Activated CD4-positive, alpha-beta T cell treated with anti-CD3 and anti-CD28 coated beads for 4 hours (primary cell): ENCODE measurements at regions not wholly inside any gene's neighbourhood (a gene's known extent, or its start where the extent isn't known, plus 50 kb on each side); places are given as distances from the start of the nearest gene placed in this dataset.
"Not testable (repeated sequence)": the region's sequence is repeated elsewhere in the genome, so short reads cannot be mapped to it uniquely, and the experiment has no call there.

Experiments used
- DNase-seq, 2 donors: peaks; one replicate each; pipeline ENCODE4 v3.0.0-alpha.2; 2020

DNA sequence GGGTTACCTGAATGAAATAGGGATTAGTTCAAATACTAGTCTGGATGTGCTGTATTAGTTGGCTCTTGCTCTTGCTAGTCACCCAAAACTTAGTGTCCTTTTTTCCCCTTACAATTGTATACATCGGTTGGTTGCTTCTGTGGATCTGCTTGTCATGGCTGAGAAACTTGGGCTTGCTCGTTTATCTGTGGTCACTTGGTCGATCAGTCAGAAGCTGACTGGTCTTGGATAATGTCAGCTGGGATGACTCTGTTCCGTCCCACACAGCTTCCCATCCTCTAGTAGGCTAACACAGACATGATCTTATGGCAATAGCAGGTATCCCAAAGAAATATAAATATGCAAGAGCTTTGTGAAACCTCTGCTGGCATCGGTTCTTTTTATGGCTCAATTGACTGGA, 807.4 kb downstream of the MAT2B start:
- no peak for DNase-seq

DNA sequence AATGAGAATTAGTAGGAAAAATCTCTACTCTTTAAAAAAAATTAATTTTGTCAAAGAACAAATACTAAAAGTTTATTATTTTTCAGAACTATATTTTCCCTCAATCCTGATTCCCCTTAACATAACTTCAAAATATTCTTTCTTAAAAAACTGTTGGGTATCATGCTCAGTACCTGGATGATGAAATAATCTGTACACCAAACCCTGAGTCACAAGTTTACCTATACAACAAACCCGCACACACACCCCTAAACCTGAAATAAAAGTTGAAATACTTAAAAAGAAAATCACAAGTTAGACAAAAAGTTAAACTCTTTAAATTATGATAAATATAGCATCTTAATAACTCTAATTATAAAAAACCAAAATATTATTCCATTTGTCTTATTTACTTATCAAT, 812.3 kb downstream of the MAT2B start:
- DNase-seq: no peak

DNA sequence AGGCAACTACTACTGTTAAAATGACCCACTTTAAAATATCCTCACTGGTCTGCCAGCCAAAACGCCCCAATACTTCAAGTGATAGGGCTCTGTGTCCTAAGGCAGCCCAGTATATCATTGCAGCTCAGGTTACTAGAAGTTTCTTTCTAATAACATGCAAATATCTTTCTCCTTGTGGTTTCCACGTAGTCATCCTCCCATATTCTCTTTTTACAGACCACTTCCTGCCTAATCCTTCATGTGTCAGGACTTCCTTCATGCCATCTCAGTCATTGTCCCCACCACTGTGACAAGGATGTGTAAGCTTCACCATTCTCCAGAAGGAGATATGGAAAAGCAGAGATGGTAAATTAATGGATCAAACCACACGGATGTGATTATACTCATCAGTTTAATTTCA, 813.7 kb downstream of the MAT2B start:
- DNase-seq: no peak

DNA sequence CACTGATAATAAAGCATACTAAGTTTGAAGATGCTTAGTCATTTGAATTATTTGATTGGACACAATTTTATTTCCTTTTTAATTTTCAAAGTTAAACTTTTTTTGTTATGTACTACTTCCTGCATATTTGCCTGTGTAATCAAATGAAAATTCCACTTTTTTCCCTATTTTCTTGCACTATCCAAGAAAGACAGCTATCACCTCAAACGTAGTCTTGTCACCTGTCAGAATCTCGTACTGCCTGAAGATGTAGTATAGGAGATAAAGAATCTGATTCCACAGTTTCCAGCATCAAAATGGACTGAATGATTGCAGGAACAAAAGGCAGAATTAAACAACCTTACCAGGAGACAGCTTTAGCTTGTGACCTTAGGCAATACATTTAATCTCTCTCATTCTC, 818.8 kb downstream of the MAT2B start:
- no peak for DNase-seq

DNA sequence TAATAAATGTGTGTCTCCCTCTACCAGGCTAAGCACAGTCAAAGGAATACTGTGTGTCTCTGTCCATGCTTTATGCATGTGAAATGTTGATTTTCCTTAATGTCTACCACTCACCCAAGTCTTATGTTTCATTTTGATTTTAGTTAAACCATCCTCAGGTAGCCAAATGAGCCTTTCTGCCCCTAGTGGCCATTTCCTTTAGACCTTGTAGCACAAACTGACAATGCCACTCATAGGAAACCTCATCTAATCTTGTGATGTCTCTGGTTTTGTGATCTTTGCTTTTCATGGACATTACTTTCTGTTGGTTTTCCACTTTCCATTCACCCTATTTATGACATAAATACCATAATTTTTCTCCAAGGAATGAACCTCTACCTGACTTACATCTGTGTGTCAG, 820.8 kb downstream of the MAT2B start:
- no peak for DNase-seq

DNA sequence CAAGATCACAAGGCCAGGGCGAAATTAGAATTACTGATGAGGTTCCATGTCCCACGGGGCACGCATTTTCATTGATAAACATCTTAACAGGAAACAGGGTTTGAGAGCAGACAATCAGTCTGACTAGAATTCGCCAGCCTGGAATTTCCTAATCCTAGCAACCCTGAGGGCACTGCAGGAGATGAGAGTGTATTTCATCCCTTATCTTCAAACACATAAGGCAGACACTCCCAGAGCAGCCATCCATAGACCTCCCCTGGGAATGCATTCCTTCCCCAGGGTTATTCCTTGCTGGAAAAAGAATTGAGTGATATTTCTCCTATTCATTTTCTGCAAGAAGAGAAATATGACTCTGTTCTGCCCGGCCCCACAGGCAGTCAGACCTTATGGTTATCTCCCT, 821.7 kb downstream of the MAT2B start:
- DNase-seq: not testable (repeated sequence)

DNA sequence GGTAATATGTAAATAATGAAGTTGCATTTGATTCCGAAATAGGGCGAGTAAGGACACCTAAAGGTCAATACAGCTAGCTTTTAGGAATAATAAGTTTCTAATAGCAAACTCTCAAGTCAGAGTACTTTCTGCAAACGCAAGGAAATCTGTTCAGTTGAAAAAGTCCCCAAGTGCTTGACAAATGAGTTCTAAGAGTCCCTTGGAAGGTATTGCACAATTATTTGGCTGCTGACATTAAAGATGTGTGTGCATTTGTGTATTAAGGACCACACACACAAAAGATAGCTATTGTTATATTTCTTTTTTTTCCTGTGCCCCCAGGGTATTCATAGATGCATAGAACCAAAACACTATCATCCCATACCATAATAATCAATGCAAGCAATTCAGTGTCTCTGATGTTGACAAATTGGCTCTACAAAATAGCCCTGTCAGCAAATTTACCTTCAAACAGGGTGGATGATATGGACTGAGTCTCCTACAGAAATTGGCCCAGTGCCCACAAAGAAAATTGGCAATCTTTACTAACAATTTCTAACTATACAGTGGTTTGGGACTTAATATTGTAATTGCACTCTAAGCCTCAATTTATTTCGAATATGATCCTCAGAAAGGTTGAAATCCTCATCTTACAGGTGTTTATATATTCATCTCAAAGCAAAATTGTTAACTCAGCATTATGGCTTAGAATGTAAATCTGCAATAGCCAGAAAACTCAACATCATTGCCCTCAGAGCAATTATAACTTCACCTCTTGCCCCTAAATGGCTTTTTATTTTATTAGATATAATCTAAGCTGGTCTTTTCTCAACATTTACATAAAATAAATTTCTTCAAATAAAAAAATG, 827.2 kb downstream of the MAT2B start:
- no peak for DNase-seq

DNA sequence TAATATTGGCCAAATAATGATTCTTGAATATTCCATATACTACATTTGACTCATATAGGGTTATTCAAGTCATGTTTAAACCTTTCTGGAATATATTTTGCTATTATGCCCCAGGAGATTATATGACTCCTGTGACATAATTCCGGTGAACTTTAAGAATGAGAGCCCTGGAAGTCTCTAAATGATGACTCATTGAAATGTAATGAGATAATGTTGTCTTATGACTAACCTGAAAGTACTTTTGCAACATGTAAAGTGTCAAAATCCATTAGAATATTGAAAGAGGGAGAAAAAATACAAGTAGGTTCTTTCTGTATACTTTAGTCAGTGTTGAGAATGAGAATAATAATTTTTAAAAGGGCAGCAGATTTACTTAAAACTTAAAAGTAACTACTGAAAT, 830.4 kb downstream of the MAT2B start:
- no peak for DNase-seq

DNA sequence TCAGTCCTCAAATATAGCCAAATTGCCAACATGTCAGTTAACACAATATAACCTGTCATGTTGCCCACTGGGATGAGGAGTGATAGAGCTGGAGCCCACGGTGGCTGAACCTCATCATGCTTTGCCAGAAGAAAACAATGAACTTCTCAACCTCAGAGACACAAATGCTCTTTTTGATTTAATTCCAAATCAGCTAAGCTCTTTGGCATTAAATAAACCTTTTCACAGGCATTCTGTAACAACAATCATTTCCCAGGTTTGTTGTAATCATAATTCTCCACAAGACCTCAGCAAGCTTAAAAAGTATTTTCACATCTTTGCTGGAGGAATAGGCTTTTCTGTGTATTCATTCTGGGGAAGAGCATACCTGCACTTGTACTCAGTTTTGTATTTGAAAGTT, 830.9 kb downstream of the MAT2B start:
- DNase-seq: no peak

DNA sequence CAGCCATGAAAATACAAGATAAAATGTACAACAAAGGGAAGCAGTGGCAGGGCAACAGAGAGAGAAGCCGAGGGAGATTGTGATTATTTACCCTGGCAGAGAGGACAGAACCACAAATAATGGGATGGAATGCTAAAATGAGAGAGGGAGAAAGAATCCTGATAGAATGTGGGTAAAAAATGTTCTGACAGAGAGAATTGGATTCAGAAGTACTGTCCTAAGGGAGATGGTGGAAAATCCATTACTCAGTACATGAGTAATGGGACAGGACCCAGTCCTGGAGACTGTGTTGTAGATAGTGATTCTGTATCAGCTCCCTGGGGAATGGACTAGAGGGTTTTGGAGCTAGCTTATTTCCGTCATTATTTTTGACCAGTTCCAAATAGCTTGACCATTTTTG, 831.5 kb downstream of the MAT2B start:
- no peak for DNase-seq

DNA sequence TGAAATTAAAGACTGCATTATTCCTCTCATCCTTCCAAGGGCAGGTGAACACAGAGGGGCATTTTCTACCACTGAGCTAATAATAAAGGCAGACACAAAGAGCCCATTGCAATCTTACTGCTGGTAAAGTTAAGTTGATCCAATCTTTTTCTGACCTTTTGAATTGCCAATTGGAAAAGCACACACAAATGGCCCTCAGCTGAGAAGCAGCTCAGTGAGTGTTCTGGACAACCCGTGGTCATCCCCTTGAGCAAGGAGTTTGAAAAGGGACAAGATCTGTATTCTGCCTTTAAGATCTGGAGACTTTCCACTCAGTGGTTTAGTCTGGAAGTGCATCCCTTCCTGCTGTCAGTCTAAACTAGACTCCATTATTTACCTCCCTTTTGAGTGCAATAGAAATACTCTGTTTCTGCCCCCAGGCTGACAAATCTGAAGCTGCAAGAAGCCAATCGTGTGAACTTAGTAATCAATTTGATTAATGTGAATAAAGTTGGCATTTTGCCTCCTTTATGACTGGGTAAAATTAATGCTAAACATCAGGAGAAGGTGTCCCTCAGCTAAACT, 835.7 kb downstream of the MAT2B start:
- DNase-seq: no peak

DNA sequence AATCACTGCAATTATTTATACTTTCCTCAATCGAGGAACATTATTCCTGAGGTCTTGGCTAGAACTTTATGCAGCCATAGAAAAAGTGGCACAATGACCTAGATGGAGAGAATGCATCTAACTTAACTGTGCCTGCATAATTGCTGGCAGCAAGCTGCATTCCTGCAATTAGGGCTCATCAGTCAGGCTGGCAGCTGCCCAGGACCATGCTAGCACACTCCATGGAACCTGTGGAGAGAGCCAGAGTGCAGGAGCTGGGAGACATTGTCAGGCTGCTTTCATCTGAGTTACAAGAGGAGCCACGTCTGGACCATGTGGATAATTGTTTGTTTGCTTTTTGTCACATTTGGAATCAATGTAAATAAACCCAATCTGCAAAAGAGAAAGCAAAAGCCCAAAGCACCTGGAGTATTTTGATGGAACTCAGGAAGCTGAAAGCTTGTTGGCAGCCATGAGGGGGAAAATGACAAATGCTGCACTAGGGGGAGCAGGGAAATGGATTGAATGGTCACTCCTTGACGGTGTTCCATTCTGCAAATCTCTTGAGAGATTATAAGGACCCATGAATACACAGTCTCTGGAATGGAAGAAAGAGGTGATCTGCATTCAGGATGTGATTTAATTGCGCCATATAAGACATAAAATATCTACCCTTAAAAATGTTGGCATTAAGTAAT, 839.9 kb downstream of the MAT2B start:
- DNase-seq: no peak

DNA sequence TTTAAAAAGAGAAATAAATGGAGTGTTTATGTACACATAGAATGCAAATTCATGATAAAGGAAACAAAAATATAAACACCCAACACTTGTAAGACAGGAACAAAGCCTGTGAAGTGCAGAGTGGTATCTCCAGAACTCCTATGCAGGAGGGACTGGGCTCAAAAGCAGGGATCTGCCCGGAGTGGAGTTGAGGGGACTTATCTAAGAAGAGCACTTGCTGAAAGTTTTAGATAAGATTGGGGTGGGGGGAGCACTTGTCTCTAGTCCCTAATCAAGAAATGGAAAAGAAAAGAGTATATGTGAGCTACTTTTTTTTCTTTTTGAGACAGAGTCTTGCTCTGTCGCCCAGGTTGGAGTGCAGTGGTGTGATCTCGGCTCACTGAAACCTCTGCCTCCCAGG, 840.4 kb downstream of the MAT2B start:
- no peak for DNase-seq

DNA sequence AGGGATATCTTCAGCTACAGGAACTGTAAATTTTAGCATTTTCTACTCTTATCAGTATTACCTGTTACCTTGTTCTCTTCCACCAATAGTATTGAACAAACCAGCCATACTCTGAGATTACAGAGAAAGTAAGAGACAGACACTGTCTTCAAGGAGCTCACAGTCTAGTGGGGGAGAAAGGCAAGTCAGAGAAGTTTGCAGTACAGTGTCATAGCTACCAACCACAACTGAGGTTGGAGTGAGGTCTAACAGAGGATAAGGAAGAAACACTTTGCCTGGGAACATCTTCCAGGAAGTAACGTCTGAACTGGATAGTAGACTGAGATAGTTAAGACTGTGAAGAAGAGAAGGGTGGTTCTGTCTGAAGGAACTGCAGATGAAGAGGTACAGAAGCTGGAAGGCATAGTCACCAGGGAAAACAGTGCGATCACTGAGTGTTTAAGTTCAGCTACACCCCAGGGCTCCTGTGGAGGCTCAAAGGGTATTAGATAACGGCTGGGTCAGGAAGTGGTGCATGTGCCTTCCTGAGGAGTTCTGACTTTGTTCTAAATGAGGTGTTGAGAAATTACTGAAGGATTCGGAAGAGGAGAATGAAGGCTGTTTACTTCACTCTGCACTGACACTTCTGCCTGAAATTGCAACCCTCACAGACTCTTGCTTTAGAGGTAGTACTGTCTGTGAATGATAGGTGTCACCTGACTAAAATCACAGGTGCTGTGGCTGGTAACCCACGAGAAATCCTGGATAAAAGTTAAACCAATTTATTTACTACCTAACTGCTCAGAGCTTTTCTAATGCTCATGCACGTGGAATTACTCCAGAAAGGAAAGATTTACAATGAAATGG, 841.6 kb downstream of the MAT2B start:
- no peak for DNase-seq

DNA sequence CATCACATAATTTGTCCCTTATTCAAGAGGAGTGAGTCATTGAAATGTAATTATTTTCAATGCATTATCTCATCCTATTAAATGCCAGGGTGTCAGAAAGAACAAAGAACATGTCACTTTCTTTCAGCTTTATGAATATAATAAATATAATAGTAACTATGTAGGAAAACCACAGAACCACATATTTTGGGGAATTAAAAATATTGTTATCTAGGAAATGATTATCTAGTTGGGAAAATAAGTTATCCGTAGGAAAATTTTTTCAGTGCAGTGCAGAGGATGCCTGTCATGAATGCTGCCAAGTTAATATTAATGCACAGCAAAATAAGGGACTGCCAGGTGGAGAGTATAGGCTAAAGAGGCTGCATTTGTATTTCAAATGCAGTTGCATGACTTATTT, 844.8 kb downstream of the MAT2B start:
- DNase-seq: no peak

DNA sequence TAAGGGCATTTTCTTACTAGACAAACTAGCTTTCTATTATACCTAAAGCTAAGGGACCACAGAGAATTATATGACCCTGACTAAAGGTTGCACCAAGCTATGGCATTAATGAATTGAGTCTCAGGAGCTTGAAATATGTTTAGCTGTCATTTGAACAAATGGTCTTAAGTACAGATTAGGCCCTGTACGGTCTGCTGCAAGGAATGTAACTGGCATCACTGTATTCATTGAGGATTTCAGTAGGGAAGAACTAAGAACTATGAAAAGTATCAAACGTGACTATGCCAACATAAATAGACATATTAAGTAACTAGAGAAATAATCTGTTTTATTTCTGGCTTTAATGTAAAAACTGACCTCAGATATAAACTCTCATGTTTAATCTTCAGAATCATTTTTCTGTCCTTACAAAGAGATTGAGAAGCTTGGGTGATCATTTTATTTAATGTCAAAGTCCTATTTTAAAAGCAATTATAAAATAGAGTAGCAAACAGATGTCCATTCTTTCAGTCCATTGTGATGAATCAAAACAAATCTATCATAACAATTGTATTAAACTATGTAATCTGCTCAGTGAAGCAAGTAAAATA, 845.9 kb downstream of the MAT2B start:
- DNase-seq: no peak

DNA sequence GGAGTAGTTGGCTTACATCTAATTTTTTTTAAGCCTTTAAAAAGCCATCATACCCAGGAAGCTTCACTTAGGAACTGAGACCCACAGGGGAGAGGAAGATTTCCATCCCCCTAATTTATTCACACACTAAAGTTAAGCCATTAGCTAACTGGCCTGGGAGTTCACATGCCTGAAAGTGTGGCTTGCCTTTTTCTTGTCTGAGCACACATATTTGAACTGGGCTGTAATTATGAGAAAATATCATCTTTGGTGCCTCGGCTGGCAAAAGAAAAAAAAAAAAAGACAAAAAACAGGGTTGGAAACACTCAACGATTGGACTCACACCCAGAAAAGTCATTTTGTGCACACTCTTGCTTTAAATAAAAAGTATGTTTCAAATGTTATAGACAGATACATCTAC, 847.3 kb downstream of the MAT2B start:
- DNase-seq: no peak

DNA sequence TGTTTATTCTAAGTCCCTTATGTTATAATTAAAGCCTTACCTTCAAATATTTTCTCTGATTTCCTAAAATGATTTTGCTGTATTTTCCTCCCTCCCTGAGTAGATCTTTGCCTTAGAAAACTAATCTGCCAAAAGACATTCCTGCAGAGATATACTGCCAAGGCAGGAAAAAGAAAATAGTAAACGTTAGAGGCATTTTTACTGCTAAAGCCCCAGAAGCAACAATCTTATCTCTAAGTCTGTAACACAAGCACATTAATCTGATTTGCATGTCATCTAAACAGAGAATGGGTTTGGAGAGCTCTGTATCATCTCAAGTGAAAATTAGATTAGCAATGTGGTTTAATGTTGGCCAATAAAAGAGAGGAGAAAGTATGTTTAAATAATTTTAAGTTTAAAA, 847.7 kb downstream of the MAT2B start:
- no peak for DNase-seq

DNA sequence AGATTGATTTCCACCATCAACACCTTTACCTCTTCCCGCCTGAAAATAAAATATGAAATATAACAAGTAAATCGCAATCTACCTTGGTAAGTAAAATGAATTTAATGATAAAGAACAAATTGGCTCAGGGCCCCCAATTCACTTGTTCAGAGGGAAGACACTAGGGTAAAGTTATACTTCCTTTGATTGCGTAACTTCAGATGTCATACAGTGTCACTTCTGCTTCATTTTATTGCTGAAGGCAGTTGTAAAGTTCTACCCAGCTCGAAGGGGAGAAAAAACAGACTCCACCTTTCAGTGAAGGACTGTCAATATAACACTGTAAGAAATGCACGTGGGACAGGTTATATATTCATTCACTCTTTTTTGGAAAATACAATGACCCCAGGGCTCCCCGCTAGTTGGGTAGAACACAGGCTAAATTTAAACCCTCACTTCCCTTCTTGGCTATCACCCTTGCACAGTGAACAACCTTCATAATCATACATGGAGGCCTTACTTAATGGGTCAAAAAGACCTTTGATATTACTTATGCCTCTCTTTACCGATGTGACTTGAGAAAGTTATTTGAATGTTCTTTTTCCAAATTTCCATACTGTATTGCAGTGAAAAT, 848.8 kb downstream of the MAT2B start:
- DNase-seq: no peak

DNA sequence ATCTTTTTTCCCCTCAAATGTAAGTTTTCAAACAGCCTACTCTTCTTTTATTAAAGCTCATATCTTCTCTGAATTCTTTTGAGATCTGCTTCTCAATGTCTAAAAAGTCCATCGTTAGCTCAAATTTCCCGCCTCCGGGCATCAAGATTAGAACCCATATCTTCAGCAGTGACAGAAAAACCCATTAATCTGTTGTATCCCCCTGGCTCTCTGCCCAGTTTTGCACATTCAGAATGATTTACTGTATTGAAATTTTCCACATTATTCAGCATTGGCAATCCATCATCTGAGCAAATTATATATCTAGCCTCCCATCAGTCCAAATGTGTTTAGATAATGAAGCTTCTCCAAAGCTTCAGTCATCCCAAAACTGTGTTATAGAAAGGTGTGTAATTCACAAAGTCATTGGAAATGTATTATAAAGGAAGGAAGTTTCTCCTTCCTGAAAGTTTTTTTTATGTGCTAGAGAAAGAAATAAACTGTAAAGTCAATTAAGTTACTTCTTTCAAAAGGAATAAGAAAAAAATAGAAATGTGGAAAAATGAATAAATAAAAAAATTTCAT, 849.9 kb downstream of the MAT2B start:
- no peak for DNase-seq

DNA sequence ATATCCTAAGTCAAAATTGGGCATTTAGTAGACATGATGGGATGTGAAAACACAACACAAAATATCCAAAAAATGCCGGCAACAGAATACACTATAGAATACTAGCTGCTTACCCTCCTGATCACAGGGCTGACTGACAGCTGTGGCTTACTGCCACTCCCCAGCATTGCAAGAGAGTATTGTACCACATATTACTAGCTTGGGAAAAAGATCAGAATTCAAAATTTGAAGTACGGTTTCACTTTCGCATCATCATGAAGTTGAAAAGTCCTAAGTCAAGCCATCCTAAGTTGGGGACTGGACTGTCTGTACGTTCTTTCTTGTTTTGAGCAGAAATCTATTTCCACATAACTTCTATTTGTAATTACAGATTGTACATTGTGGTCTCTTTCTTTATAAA, 851.4 kb downstream of the MAT2B start:
- DNase-seq: no peak

DNA sequence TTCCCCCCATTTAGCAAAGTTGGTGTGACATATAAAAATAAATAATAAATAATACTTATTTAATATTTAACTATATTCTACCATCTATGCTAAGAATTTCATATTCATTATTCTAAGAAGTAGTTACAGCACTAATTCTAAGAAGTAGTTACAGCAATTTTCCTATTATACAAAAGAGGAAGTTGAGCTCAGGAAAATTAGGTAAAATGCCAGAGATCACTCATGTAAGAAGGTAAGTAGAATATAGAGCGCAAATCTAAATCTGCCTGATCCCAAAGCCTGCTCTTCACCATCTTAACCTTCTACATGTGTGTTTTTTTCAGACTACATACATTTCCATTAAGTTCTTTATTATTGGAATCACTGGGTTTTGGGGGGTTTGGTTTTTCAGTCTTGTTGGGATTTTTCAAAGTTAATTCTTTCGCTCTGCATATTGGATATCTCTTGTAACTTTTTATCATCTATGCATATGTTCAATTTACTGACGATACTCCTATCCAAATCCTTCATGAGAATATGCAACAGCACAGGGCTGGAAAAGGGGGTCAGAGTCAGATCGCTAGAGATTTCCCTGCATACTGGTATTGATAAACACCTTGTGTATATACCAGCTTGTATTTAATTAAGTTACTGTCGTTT, 852.1 kb downstream of the MAT2B start:
- no peak for DNase-seq
